Stimulated activated CD4-positive, alpha-beta T cell treated with anti-CD3 and anti-CD28 coated beads, Interleukin-15, amount 100 ng/mL, for 24 hours (primary cell): ENCODE measurements at regions not wholly inside any gene's neighbourhood (a gene's known extent, or its start where the extent isn't known, plus 50 kb on each side); places are given as distances from the start of the nearest gene placed in this dataset.
"Not testable (repeated sequence)": the region's sequence is repeated elsewhere in the genome, so short reads cannot be mapped to it uniquely, and the experiment has no call there.

Source experiments
- DNase-seq: peaks from one replicate; pipeline ENCODE4 v3.0.0-alpha.2; 2020

GRCh38 chr2:8251291-8251690 lies 430.6 kb upstream of the ID2 start:
- no peak for DNase-seq

GRCh38 chr2:8251856-8252255 lies 430.0 kb upstream of the ID2 start:
- no peak for DNase-seq

GRCh38 chr2:8252997-8253694 lies 428.7 kb upstream of the ID2 start:
- no peak for DNase-seq

- no peak for DNase-seq
These were observed 428.1 kb upstream of the ID2 start for GRCh38 chr2:8253781-8254180.

- not testable (repeated sequence) for DNase-seq
These were observed 427.6 kb upstream of the ID2 start for GRCh38 chr2:8254214-8254613.

- no peak for DNase-seq
These were observed 426.9 kb upstream of the ID2 start for GRCh38 chr2:8254791-8255447.

GRCh38 chr2:8255448-8255800 lies 426.4 kb upstream of the ID2 start:
- no peak for DNase-seq

GRCh38 chr2:8256905-8257304 lies 425.0 kb upstream of the ID2 start:
- DNase-seq, result no peak

- DNase-seq, result no peak
These were observed 424.4 kb upstream of the ID2 start for GRCh38 chr2:8257502-8257901.

- DNase-seq, result no peak
These were observed 423.4 kb upstream of the ID2 start for GRCh38 chr2:8258406-8258805.

- DNase-seq, result no peak
These were observed 422.6 kb upstream of the ID2 start for GRCh38 chr2:8259106-8259840.

GRCh38 chr2:8259841-8260178 lies 422.0 kb upstream of the ID2 start:
- no peak for DNase-seq

GRCh38 chr2:8260213-8260612 lies 421.6 kb upstream of the ID2 start:
- DNase-seq, result no peak

- no peak for DNase-seq
These were observed 418.0 kb upstream of the ID2 start for GRCh38 chr2:8263901-8264300.

GRCh38 chr2:8264981-8265380 lies 416.9 kb upstream of the ID2 start:
- DNase-seq, result no peak

- DNase-seq, result no peak
These were observed 416.2 kb upstream of the ID2 start for GRCh38 chr2:8265476-8266226.

GRCh38 chr2:8266563-8266962 lies 415.3 kb upstream of the ID2 start:
- no peak for DNase-seq

GRCh38 chr2:8267048-8267447 lies 414.8 kb upstream of the ID2 start:
- DNase-seq, result no peak

- DNase-seq, result no peak
These were observed 414.1 kb upstream of the ID2 start for GRCh38 chr2:8267721-8268120.

- no peak for DNase-seq
These were observed 413.6 kb upstream of the ID2 start for GRCh38 chr2:8268172-8268783.

GRCh38 chr2:8270699-8271098 lies 411.2 kb upstream of the ID2 start:
- no peak for DNase-seq

GRCh38 chr2:8271461-8271860 lies 410.4 kb upstream of the ID2 start:
- DNase-seq, result no peak

- no peak for DNase-seq
These were observed 405.8 kb upstream of the ID2 start for GRCh38 chr2:8276026-8276425.
